ENCODE measurements at regions not wholly inside any gene's neighbourhood (a gene's known extent, or its start where the extent isn't known, plus 50 kb on each side); places are given as distances from the start of the nearest gene placed in this dataset.
A peak's percentile ranks its signal among the peaks of the same experiment; 100 is the strongest.

- no peak for TF ChIP-seq CTCF (IDR thresholded peaks at IDR 0.05; ENCODE audit: low read depth, low read length)
- DNase-seq (ENCODE audit: low read depth in 2 of 2): no peak
- no peak overlapping the region for H3K4me3 ChIP-seq (replicated peaks in 1 of 2; ENCODE audit: low read depth in 2 of 2, low read length in 2 of 2)
Observed at GRCh38 chrX:1928805-1929204, 313.9 kb downstream of the ASMT start.

- peak; percentile 13 to 78 for DNase-seq (ENCODE audit: low read depth in 2 of 2)
- H3K4me3 ChIP-seq (replicated peaks in 1 of 2; ENCODE audit: low read depth in 2 of 2, low read length in 2 of 2): no peak overlapping the region
- no peak for TF ChIP-seq CTCF (IDR thresholded peaks at IDR 0.05; ENCODE audit: low read depth, low read length)
Observed at GRCh38 chrX:1932231-1932630, 317.4 kb downstream of the ASMT start.

- no peak overlapping the region for H3K4me3 ChIP-seq (replicated peaks in 1 of 2; ENCODE audit: low read depth in 2 of 2, low read length in 2 of 2)
- no peak for TF ChIP-seq CTCF (IDR thresholded peaks at IDR 0.05; ENCODE audit: low read depth, low read length)
- DNase-seq (ENCODE audit: low read depth in 2 of 2): no peak
Observed at GRCh38 chrX:1933964-1934363, 319.1 kb downstream of the ASMT start.

- TF ChIP-seq CTCF (IDR thresholded peaks at IDR 0.05; ENCODE audit: low read depth, low read length): no peak
- no peak overlapping the region for H3K4me3 ChIP-seq (replicated peaks in 1 of 2; ENCODE audit: low read depth in 2 of 2, low read length in 2 of 2)
- DNase-seq (ENCODE audit: low read depth in 2 of 2): no peak
Observed at GRCh38 chrX:1935805-1936204, 320.9 kb downstream of the ASMT start.

- no peak for DNase-seq (ENCODE audit: low read depth in 2 of 2)
- TF ChIP-seq CTCF (IDR thresholded peaks at IDR 0.05; ENCODE audit: low read depth, low read length): no peak
- H3K4me3 ChIP-seq (replicated peaks in 1 of 2; ENCODE audit: low read depth in 2 of 2, low read length in 2 of 2): no peak overlapping the region
Observed at GRCh38 chrX:1938190-1938589, 323.3 kb downstream of the ASMT start.

GRCh38 chrX:1941321-1941720, 326.5 kb downstream of the ASMT start:
- no peak for DNase-seq (ENCODE audit: low read depth in 2 of 2)
- TF ChIP-seq CTCF (IDR thresholded peaks at IDR 0.05; ENCODE audit: low read depth, low read length): no peak
- no peak overlapping the region for H3K4me3 ChIP-seq (replicated peaks in 1 of 2; ENCODE audit: low read depth in 2 of 2, low read length in 2 of 2)

GRCh38 chrX:1945879-1946278, 331.0 kb downstream of the ASMT start:
- no peak overlapping the region for H3K4me3 ChIP-seq (replicated peaks in 1 of 2; ENCODE audit: low read depth in 2 of 2, low read length in 2 of 2)
- no peak for DNase-seq (ENCODE audit: low read depth in 2 of 2)
- TF ChIP-seq CTCF (IDR thresholded peaks at IDR 0.05; ENCODE audit: low read depth, low read length): no peak
